ENCODE measurements at regions not wholly inside any gene's neighbourhood (a gene's known extent, or its start where the extent isn't known, plus 50 kb on each side); places are given as distances from the start of the nearest gene placed in this dataset.
"Not testable (repeated sequence)": the region's sequence is repeated elsewhere in the genome, so short reads cannot be mapped to it uniquely, and the experiment has no call there.

DNA sequence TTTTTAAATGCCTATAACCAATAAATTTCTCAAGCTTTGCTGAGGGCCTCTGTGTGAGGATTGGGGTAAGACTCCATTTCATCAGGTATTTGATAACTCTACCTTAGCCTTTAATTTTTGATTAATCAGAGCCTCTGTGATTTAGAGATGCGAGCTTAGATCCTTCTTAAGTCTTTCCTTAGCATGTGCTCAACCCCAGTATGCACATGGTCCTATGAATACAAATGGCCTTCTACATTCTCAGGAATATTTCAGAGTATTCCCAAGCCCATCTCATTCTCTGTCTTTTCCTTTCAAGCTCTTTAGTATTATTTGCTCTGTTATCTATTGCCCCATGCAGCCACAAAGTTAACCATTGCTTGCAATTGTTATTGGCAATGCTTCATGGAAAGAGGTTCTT is 1407.7 kb downstream of the LRFN5 start:
- H3K9me3 Mint-ChIP-seq = peaks cover 5% of the 10 kb centered on the region
- no peak overlapping the region for H3K27ac Mint-ChIP-seq
- no peaks in the 10 kb centered on the region for H3K27me3 Mint-ChIP-seq
- DNase-seq (ENCODE audit: low spot score) (no peak), ATAC-seq (no peak)
- no peak overlapping the region for H3K4me3 Mint-ChIP-seq
- no peaks in the 10 kb centered on the region for H3K36me3 Mint-ChIP-seq
- H3K4me1 Mint-ChIP-seq (ENCODE audit: low read depth in 2 of 2) = no peaks in the 10 kb centered on the region

DNA sequence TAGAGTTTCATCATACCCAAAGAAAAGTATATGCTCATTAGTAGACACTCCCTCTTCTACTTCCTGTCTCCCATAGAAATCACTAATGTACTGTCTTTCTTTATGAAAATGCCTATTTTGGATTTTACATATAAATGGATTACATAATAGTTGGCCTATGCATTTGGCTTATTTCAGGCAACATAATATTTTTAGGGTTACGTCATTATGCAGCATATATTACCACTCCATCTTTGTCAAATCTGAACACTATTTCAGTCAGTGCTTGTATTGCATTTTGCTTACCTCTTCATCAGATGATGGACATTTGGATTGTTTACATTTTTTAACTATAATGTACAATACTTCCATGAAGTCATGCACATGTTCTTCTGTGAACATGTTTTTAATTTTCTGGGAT is 1406.1 kb downstream of the LRFN5 start:
- Mint-ChIP-seq H3K27me3 (no peaks in the 10 kb centered on the region), H3K9me3 (peaks cover 6% of the 10 kb centered on the region), H3K27ac (no peak overlapping the region), H3K4me1 (ENCODE audit: low read depth in 2 of 2) (no peaks in the 10 kb centered on the region), H3K36me3 (peaks cover 6% of the 10 kb centered on the region), H3K4me3 (no peak overlapping the region)
- no peak for ATAC-seq
- DNase-seq (ENCODE audit: low spot score) = no peak

DNA sequence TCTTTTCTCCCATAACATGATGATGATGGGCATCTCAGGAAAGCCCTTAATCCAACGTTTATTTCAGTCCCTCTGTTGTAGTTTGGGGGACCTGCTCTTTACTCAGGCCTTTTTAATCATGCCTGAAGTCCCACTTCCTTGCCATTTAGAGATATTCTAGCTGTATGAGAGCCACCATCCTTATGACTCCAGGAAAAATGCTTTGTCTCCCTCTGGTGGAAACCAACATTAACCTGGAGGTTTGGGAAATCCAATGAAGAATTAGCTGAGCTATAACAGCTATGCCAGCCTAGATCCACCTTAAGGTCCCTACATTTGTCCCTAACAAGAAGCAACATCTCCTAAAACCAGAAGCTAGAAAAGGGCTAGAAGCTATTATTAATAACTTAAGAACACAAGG is 1399.1 kb downstream of the LRFN5 start:
- no peaks in the 10 kb centered on the region for H3K4me1 Mint-ChIP-seq (ENCODE audit: low read depth in 2 of 2)
- H3K27me3 Mint-ChIP-seq = no peaks in the 10 kb centered on the region
- DNase-seq (ENCODE audit: low spot score) (no peak), ATAC-seq (no peak)
- H3K9me3 Mint-ChIP-seq = peaks cover 27% of the 10 kb centered on the region
- H3K36me3 Mint-ChIP-seq = peaks cover 17% of the 10 kb centered on the region
- no peak overlapping the region for H3K27ac Mint-ChIP-seq
- H3K4me3 Mint-ChIP-seq = no peak overlapping the region

DNA sequence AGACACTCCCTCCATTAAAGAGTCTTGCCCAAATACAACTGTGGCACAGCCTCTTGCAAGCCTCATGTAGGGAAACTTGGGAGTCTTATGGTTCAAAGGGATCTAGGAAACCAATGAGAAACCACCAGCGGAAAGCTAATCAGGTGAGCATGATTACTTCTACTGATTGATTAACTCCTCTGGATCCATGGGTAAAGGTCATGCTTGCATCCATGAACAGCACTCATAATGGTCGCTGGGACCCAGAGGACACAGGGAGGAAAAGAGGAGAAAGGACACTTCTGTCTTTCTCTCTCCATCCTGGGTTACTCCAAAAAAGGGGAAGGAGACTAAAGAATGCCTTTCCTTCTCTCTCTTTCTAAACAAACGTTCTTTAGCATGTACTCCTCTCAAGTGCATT is 1397.2 kb downstream of the LRFN5 start:
- no peaks in the 10 kb centered on the region for H3K4me1 Mint-ChIP-seq (ENCODE audit: low read depth in 2 of 2)
- peaks cover 13% of the 10 kb centered on the region for H3K36me3 Mint-ChIP-seq
- H3K27me3 Mint-ChIP-seq = no peaks in the 10 kb centered on the region
- H3K4me3 Mint-ChIP-seq = no peak overlapping the region
- DNase-seq (ENCODE audit: low spot score) (no peak), ATAC-seq (no peak)
- no peak overlapping the region for H3K27ac Mint-ChIP-seq
- H3K9me3 Mint-ChIP-seq = peaks cover 24% of the 10 kb centered on the region

DNA sequence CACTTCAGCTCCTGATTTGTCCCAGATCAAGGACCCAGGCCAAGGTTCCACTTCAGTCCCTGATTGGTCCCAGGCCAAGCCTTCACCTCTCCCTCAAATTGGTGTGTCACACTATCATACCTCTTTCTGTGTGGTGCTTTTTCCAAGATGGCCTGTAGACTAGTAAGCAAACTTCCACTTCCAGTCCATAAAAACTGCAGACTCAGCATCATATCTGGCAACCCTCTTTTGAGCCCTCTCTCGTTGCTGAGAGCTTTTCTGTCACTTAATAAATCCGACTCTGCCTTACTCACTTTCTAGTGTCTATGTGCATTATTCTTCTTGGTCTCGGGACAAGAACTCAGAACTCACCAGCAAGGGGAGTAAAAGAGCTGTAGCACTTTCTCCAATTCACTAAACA is 1395.1 kb downstream of the LRFN5 start:
- no peak for DNase-seq (ENCODE audit: low spot score)
- H3K4me3 Mint-ChIP-seq = no peak overlapping the region
- no peak for ATAC-seq
- H3K4me1 Mint-ChIP-seq (ENCODE audit: low read depth in 2 of 2) = no peaks in the 10 kb centered on the region
- peaks cover 11% of the 10 kb centered on the region for H3K36me3 Mint-ChIP-seq
- H3K9me3 Mint-ChIP-seq = peaks cover 20% of the 10 kb centered on the region
- H3K27ac Mint-ChIP-seq = no peak overlapping the region
- H3K27me3 Mint-ChIP-seq = no peaks in the 10 kb centered on the region

DNA sequence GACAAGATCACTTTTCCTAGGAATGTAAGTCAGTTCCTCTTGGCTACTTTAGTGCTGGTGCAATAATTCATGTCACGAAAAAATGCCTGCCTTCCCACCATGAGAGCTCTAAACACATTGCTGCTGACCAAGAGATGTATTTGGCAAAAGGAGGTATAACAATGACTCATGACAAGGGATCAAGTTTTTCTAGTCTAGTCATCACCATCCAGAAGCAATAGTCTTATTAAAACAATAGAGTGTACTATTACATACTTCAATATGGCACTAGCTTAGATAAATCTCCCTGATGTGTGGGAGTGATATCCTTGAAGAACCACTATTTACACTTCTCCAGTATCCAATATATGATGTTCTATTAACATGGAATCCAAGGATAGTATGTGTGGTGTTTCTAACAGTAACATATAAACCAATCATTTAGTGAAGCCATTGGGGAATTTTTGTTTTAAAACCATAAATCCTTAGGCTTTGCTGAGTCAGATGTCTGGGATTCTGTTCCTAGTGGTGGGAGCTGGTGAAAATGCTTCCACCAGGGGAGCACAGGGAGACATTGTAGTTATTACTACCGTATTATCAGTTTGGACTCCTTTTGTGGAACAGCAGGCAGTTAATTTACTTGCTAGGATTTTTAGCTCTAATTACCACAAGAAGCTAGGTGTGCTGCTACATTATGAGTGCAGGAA is 1387.5 kb downstream of the LRFN5 start:
- ATAC-seq = no peak
- Mint-ChIP-seq H3K27ac (no peak overlapping the region), H3K4me1 (ENCODE audit: low read depth in 2 of 2) (no peaks in the 10 kb centered on the region), H3K27me3 (no peaks in the 10 kb centered on the region), H3K36me3 (no peaks in the 10 kb centered on the region), H3K4me3 (no peak overlapping the region), H3K9me3 (peaks cover 3% of the 10 kb centered on the region)
- no peak for DNase-seq (ENCODE audit: low spot score)

DNA sequence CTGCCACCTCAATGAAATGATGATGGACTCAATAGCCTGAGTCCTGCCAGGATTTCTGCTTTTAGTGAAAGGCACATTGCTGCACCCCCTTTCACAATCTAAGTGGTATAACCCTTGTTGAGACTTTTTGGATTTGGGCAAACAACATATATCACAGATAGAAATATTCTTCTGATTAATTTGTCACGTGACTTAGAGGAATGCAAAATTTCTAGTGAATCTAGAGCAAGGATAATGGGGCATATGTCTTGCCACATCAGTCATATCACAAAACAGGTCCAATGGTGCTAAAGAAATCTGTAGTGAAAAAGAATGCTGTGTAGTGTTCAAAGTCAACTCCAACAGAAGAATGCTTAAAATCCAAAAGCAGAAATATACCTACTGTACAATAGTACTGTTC is 1386.3 kb downstream of the LRFN5 start:
- peaks cover 3% of the 10 kb centered on the region for H3K9me3 Mint-ChIP-seq
- no peak for DNase-seq (ENCODE audit: low spot score)
- ATAC-seq = no peak
- H3K4me3 Mint-ChIP-seq = no peak overlapping the region
- peaks cover 4% of the 10 kb centered on the region for H3K36me3 Mint-ChIP-seq
- no peaks in the 10 kb centered on the region for H3K27me3 Mint-ChIP-seq
- H3K4me1 Mint-ChIP-seq (ENCODE audit: low read depth in 2 of 2) = no peaks in the 10 kb centered on the region
- H3K27ac Mint-ChIP-seq = no peak overlapping the region

DNA sequence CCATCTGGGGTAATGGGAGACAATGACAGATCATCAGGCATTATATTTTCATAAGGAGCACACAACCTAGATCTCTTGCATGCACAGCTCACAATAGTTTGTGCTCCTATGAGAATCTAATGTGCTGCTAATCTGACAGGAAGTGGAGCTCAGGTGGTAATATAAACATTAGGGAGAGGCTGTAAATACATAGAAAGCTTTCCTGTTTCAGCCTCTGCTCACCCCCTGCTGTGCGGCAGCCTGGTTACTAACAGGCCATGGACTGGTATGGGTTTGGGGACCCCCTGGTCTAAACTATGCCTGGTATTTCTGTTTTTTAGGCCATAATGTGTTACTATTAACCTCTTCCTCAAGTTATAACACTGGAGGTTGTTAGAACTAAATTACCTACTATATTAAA is 1373.7 kb downstream of the LRFN5 start:
- H3K36me3 Mint-ChIP-seq = peaks cover 8% of the 10 kb centered on the region
- DNase-seq (ENCODE audit: low spot score) (no peak), ATAC-seq (no peak)
- H3K9me3 Mint-ChIP-seq = peaks cover 13% of the 10 kb centered on the region
- H3K27ac Mint-ChIP-seq = no peak overlapping the region
- no peak overlapping the region for H3K4me3 Mint-ChIP-seq
- no peaks in the 10 kb centered on the region for H3K4me1 Mint-ChIP-seq (ENCODE audit: low read depth in 2 of 2)
- no peaks in the 10 kb centered on the region for H3K27me3 Mint-ChIP-seq

DNA sequence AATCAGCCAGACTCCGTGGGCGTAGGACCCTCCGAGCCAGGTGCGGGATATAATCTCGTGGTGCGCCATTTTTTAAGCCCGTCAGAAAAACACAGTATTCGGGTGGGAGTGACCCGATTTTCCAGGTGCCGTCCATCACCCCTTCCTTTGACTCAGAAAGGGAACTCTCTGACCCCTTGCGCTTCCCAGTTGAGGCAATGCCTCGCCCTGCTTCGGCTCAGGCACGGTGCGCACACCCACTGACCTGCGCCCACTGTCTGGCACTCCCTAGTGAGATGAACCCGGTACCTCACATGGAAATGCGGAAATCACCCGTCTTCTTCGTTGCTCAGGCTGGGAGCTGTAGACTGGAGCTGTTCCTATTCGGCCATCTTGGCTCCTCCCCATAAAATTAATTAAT is 1366.5 kb downstream of the LRFN5 start:
- H3K36me3 Mint-ChIP-seq = peaks cover 14% of the 10 kb centered on the region
- ATAC-seq = not testable (repeated sequence)

DNA sequence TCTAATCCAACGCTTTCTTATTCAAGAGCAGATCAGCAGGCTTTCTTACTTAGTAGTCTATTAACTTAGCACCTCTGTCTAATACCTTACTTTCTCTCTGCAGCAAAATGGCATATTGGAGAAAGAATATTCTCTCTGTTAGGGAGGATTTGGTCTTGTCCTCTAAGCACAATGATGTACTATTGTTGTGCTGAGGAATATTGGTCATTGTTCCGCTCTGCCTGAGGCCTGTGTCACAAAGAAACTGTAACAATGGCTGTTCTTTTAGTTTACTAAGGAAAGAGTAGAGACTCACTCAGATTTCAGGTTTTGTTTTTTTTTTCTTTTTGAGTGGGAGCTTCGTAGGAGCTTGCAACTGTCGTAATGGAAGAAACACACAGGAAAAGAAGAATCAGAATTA is 1358.8 kb downstream of the LRFN5 start:
- peaks cover 19% of the 10 kb centered on the region for H3K9me3 Mint-ChIP-seq

More for the DNA sequence above, 1366.5 kb downstream of the LRFN5 start:
- peaks cover 17% of the 10 kb centered on the region for H3K9me3 Mint-ChIP-seq
- H3K27ac Mint-ChIP-seq; DNase-seq (ENCODE audit: low spot score); H3K4me1 Mint-ChIP-seq (ENCODE audit: low read depth in 2 of 2); H3K4me3 Mint-ChIP-seq; H3K27me3 Mint-ChIP-seq: not testable (repeated sequence)

DNA sequence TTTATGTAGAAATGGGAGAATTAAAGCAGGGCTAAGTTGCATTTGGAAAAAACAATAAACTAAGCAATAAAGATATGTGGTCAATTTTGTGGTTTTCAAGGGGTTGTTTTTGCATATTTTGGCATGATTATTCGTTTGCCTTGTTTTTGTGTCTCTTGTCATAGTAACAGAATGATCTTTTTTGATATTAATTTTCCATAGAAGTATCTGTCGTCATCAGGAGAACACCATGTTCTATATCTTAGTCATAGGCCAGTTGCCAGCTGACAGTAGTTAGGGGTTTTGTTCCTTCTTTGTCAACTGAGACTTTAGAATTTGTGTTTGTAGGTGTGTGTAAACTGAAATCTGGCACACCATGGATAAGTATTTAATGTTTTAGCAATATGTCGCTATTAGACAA is 1354.8 kb downstream of the LRFN5 start:
- H3K27me3 Mint-ChIP-seq = no peaks in the 10 kb centered on the region
- peaks cover 17% of the 10 kb centered on the region for H3K9me3 Mint-ChIP-seq
- H3K4me3 Mint-ChIP-seq = no peak overlapping the region
- no peaks in the 10 kb centered on the region for H3K4me1 Mint-ChIP-seq (ENCODE audit: low read depth in 2 of 2)
- peaks cover 5% of the 10 kb centered on the region for H3K36me3 Mint-ChIP-seq
- ATAC-seq = no peak
- DNase-seq (ENCODE audit: low spot score) = no peak
- H3K27ac Mint-ChIP-seq = no peak overlapping the region

More for the DNA sequence above, 1358.8 kb downstream of the LRFN5 start:
- no peak for DNase-seq (ENCODE audit: low spot score)
- no peak overlapping the region for H3K27ac Mint-ChIP-seq
- ATAC-seq = no peak
- no peaks in the 10 kb centered on the region for H3K4me1 Mint-ChIP-seq (ENCODE audit: low read depth in 2 of 2)
- no peak overlapping the region for H3K4me3 Mint-ChIP-seq
- peaks cover 8% of the 10 kb centered on the region for H3K36me3 Mint-ChIP-seq
- no peaks in the 10 kb centered on the region for H3K27me3 Mint-ChIP-seq

DNA sequence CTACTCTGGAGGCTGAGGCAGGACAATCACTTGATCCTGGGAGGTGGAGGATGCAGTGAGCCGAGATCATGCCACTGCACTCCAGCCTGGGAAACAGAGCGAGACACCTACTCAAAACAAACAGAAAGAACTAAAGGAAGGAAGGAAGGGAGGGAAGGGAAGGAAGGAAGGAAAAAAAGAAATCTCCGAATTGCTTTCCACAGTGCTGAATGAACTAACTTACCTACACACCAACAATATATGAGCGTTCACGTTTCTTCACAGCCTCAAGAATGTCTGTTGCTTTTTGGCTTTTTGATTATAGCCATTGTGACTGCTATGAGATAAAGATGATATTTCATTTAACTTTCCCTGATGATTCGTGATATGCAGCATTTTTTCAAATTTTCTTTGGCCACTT is 1343.7 kb downstream of the LRFN5 start:
- H3K4me3 Mint-ChIP-seq = no peak overlapping the region
- no peak overlapping the region for H3K27ac Mint-ChIP-seq
- peaks cover 4% of the 10 kb centered on the region for H3K9me3 Mint-ChIP-seq
- H3K4me1 Mint-ChIP-seq (ENCODE audit: low read depth in 2 of 2) = no peaks in the 10 kb centered on the region
- H3K36me3 Mint-ChIP-seq = no peaks in the 10 kb centered on the region
- DNase-seq (ENCODE audit: low spot score) (no peak), ATAC-seq (no peak)
- no peaks in the 10 kb centered on the region for H3K27me3 Mint-ChIP-seq

DNA sequence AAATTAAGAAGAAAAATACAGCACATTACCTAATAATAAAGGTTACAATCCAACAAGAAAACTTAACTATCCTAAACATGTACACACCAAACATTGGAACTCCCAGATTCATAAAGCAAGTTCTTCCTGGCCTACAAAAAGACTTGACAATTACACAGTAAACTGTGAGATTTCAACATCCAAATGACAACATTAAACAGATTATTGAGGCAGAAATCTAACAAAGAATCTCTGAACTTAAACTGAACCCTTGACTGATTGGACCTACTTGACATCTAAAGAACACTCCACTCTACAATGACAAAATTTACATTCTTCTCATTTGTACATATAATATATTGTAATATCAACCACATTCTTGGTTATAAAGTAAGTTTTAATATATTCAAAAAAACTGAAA is 1341.3 kb downstream of the LRFN5 start:
- no peaks in the 10 kb centered on the region for H3K27me3 Mint-ChIP-seq
- H3K27ac Mint-ChIP-seq = no peak overlapping the region
- DNase-seq (ENCODE audit: low spot score) (no peak), ATAC-seq (no peak)
- H3K9me3 Mint-ChIP-seq = peaks cover 10% of the 10 kb centered on the region
- no peaks in the 10 kb centered on the region for H3K4me1 Mint-ChIP-seq (ENCODE audit: low read depth in 2 of 2)
- H3K36me3 Mint-ChIP-seq = no peaks in the 10 kb centered on the region
- H3K4me3 Mint-ChIP-seq = no peak overlapping the region

DNA sequence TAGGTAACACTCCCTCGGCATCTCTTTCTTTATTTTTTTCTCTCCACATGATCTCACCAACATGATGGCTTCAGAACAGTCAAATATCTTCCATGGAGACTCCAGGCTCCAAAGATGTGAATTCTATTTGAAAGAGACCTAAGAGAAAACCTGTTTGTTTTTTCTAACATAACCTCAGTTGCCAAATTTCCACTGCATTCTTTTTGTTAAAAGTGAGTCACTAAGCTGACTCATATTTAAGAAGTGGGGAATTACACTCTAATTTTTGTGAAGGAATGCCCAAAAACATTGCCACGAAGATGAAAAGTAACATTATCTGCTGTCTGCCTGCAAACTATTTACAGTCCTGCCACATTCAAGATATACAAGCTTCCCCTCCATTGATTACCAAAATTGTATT is 1337.6 kb downstream of the LRFN5 start:
- DNase-seq (ENCODE audit: low spot score) (no peak), ATAC-seq (no peak)
- Mint-ChIP-seq H3K27me3 (no peaks in the 10 kb centered on the region), H3K4me3 (no peak overlapping the region), H3K9me3 (peaks cover 7% of the 10 kb centered on the region), H3K27ac (no peak overlapping the region), H3K36me3 (no peaks in the 10 kb centered on the region), H3K4me1 (ENCODE audit: low read depth in 2 of 2) (no peaks in the 10 kb centered on the region)

DNA sequence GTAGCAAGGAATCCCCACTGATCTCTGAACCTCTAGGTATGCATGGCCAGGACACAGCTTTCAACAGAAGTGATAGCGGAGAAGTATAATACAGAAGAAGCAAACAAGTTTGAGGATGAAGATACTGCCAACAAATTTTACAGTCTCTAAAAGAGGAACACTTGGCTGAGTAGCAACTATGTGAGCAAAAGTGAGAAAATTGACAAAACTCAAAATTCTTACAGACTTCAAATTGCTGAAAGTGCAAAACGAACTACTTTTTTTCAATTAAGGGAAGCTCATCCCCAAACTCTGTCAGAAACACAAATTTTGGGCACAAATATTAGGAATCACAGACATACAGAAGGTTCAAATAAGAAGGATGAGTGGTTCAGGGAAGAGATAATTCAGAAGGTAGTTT is 1324.6 kb downstream of the LRFN5 start:
- peaks cover 12% of the 10 kb centered on the region for H3K9me3 Mint-ChIP-seq
- H3K36me3 Mint-ChIP-seq = no peaks in the 10 kb centered on the region
- ATAC-seq (no peak), DNase-seq (ENCODE audit: low spot score) (no peak)
- H3K4me3 Mint-ChIP-seq = no peak overlapping the region
- H3K4me1 Mint-ChIP-seq (ENCODE audit: low read depth in 2 of 2) = no peaks in the 10 kb centered on the region
- H3K27me3 Mint-ChIP-seq = no peaks in the 10 kb centered on the region
- H3K27ac Mint-ChIP-seq = no peak overlapping the region

All from natural killer cell treated with Interleukin-12 subunit alpha and Interleukin-12 subunit beta and Interleukin-15 and Interleukin-18, amount 100 ng/mL, for 72 hours (primary cell).